ENCODE measurements at regions not wholly inside any gene's neighbourhood (a gene's known extent, or its start where the extent isn't known, plus 50 kb on each side); places are given as distances from the start of the nearest gene placed in this dataset.

GRCh38 chr1:243903041-243903440 is 53.0 kb upstream of the AKT3 start:
- no peaks in the 10 kb centered on the region for H3K36me3 Mint-ChIP-seq (ENCODE audit: insufficient read depth)
- H3K4me1 Mint-ChIP-seq (ENCODE audit: low read depth) = peaks cover 11% of the 10 kb centered on the region
- no peak for DNase-seq (ENCODE audit: low spot score, unreplicated experiment)
- TF ChIP-seq CTCF (IDR thresholded peaks at IDR 0.05; ENCODE audit: unreplicated experiment) = no peak
- no peak overlapping the region for H3K4me3 Mint-ChIP-seq (ENCODE audit: low read depth)
- peaks cover 60% of the 10 kb centered on the region for H3K27me3 Mint-ChIP-seq
- H3K9me3 Mint-ChIP-seq (ENCODE audit: low read depth) = no peaks in the 10 kb centered on the region
- no peak overlapping the region for H3K27ac Mint-ChIP-seq

DNA sequence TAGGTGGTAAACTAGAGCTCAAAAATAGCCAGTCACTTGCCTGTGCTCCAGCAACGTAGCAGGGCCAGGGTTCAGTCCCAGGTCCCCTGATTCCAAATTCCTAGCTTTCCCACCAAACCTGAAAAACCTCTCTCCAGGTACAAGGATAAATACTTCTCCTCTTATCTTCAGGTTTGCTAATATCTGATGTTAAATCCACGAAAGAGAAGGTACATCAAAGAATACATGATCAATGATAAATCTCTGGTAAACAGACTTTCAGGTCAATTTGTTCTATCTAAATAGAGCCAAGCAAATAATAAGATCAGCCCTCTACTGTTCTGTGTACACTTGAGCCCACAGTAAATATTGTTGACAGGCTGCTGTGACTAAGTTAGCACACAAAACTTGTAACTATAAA is 52.1 kb upstream of the AKT3 start:
- Mint-ChIP-seq H3K9me3 (ENCODE audit: low read depth) (no peaks in the 10 kb centered on the region), H3K4me1 (ENCODE audit: low read depth) (peaks cover 11% of the 10 kb centered on the region), H3K27me3 (peaks cover 58% of the 10 kb centered on the region), H3K27ac (peak overlapping the region; percentile 21), H3K4me3 (ENCODE audit: low read depth) (peak overlapping the region; percentile 4), H3K36me3 (ENCODE audit: insufficient read depth) (no peaks in the 10 kb centered on the region)
- TF ChIP-seq CTCF (IDR thresholded peaks at IDR 0.05; ENCODE audit: unreplicated experiment) = no peak
- DNase-seq (ENCODE audit: low spot score, unreplicated experiment) = no peak
